MCF 10A (cell line): ENCODE measurements at regions not wholly inside any gene's neighbourhood (a gene's known extent, or its start where the extent isn't known, plus 50 kb on each side); places are given as distances from the start of the nearest gene placed in this dataset.

ENCODE experiments used
- BruUV-seq: library from RNA; stranded (reverse); fragments of 400-500 nt; replicated peaks from 2 replicates; lab custom pipeline; 2021; lab: Mats Ljungman, UMichigan
- CTCF ChIA-PET: fragments of 300-600 bp; sonication (Branson Sonifier 250); formaldehyde crosslinking; extraction: SDS; loops from one replicate; lab custom pipeline; 2021; ENCODE audit warnings: antibody characterized with exemption, inconsistent platforms; lab: Yijun Ruan, JAX
- POLR2A ChIA-PET: fragments of 300-600, 350-650 bp; sonication (Branson Sonifier 250); formaldehyde crosslinking; extraction: SDS; loops from one replicate; lab custom pipeline; 2020; ENCODE audit warnings: antibody characterized with exemption, inconsistent platforms; lab: Yijun Ruan, JAX
- DNase-seq: peaks from one replicate; pipeline ENCODE4 v3.0.0-alpha.2; 2018; ENCODE audit not compliant: unreplicated experiment
- H3K27ac Mint-ChIP-seq: one replicate; pipeline ENCODE4 v1.8.0; 2022; ENCODE audit warnings: mild to moderate bottlenecking, low read depth, mixed read lengths; ENCODE audit not compliant: unreplicated experiment
- H3K27me3 Mint-ChIP-seq: one replicate; pipeline ENCODE4 v1.8.0; 2022; ENCODE audit warnings: mixed read lengths; ENCODE audit not compliant: insufficient read depth, unreplicated experiment
- H3K36me3 Mint-ChIP-seq: one replicate; pipeline ENCODE4 v1.8.0; 2022; ENCODE audit warnings: mild to moderate bottlenecking, moderate library complexity, mixed read lengths; ENCODE audit not compliant: insufficient read depth, unreplicated experiment
- H3K4me1 Mint-ChIP-seq: one replicate; pipeline ENCODE4 v1.8.0; 2022; ENCODE audit warnings: mixed read lengths; ENCODE audit not compliant: insufficient read depth, unreplicated experiment
- H3K4me3 Mint-ChIP-seq: one replicate; pipeline ENCODE4 v1.8.0; 2022; ENCODE audit warnings: mild to moderate bottlenecking, moderate library complexity, mixed read lengths; ENCODE audit not compliant: unreplicated experiment
- H3K9me3 Mint-ChIP-seq: one replicate; pipeline ENCODE4 v1.8.0; 2022; ENCODE audit warnings: mixed read lengths; ENCODE audit not compliant: unreplicated experiment
- intact Hi-C: fragments of 100-400 bp; cut with micrococcal nuclease; formaldehyde crosslinking; loops from 2 replicates; pipeline ENCODE4 v1.14.1; 2022
- TF ChIP-seq, protein P1 (sequence below): fragments of 200-600 bp; IDR thresholded peaks from one replicate; pipeline ENCODE4 v1.8.0; 2022; ENCODE audit warnings: antibody characterized with exemption, mild to moderate bottlenecking; ENCODE audit not compliant: unreplicated experiment

DNA sequence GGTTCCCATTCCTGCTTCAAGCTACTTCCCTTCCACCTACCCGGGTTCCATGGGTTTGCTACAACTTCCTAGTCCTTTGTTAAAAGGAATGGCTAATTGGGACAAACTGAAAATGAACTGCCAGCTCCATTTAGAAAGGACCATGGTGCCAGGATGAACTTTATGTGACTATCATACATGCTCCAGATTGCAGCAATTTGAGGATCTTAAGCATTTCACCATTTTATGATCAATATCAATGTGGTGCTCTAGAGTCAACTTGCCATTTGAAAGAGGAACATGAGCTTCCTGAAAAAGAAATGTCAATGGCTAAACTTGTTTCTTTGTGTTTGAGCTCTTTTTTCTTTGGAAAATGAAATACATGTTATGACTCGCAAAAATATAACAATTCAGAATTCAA, 92.7 kb upstream of the IL15 start:
- H3K4me1 Mint-ChIP-seq: no peaks in the 10 kb centered on the region
- DNase-seq: no peak
- H3K36me3 Mint-ChIP-seq: no peaks in the 10 kb centered on the region
- ChIA-PET CTCF (interaction anchor here (0.7 to 1.1 kb wide), 3 partner anchors 53 to 237 kb away, joined by 3 read pairs; no protein-coding TSS in a partner anchor), POLR2A (no interaction called here)
- H3K27me3 Mint-ChIP-seq: no peaks in the 10 kb centered on the region
- H3K27ac Mint-ChIP-seq: no peak overlapping the region
- TF ChIP-seq, protein P1, sequence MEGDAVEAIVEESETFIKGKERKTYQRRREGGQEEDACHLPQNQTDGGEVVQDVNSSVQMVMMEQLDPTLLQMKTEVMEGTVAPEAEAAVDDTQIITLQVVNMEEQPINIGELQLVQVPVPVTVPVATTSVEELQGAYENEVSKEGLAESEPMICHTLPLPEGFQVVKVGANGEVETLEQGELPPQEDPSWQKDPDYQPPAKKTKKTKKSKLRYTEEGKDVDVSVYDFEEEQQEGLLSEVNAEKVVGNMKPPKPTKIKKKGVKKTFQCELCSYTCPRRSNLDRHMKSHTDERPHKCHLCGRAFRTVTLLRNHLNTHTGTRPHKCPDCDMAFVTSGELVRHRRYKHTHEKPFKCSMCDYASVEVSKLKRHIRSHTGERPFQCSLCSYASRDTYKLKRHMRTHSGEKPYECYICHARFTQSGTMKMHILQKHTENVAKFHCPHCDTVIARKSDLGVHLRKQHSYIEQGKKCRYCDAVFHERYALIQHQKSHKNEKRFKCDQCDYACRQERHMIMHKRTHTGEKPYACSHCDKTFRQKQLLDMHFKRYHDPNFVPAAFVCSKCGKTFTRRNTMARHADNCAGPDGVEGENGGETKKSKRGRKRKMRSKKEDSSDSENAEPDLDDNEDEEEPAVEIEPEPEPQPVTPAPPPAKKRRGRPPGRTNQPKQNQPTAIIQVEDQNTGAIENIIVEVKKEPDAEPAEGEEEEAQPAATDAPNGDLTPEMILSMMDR: no peak
- intact Hi-C loops: no loop called here
- BruUV-seq: no TSS peak
- no peak overlapping the region for H3K4me3 Mint-ChIP-seq
- no peaks in the 10 kb centered on the region for H3K9me3 Mint-ChIP-seq

DNA sequence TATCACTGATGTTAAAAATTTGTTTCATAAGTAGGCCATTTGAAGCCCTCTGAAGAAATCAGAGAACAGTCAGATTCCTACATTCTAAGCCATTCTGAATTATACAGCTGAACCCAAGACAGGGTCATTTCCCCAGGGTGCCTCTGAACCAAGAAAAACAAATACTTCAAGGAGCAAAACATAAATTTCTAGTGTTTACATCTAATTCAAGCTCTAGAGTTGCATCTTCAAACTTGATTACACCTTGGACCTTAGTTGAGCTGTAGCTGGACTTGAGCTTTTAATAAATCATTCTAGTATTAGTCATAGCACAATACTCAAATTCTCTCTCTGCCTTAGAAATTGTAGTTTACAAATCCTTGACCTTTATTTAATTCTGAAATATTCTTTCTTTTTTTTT, 87.6 kb upstream of the IL15 start:
- no peak for DNase-seq
- H3K27ac Mint-ChIP-seq: no peak overlapping the region
- ChIA-PET POLR2A (interaction anchor here (0.7 kb wide), 1 partner anchor 303 kb away, joined by 3 read pairs; no protein-coding TSS in a partner anchor), CTCF (interaction anchor here (0.6 to 0.7 kb wide), 3 partner anchors 11 to 796 kb away, joined by 3 to 5 read pairs (median 3); no protein-coding TSS in a partner anchor)
- H3K4me3 Mint-ChIP-seq: no peak overlapping the region
- intact Hi-C loops: no loop called here
- no peaks in the 10 kb centered on the region for H3K36me3 Mint-ChIP-seq
- no peaks in the 10 kb centered on the region for H3K4me1 Mint-ChIP-seq
- H3K27me3 Mint-ChIP-seq: no peaks in the 10 kb centered on the region
- TF ChIP-seq, protein P1: no peak
- peaks cover 18% of the 10 kb centered on the region for H3K9me3 Mint-ChIP-seq
- no TSS peak for BruUV-seq

DNA sequence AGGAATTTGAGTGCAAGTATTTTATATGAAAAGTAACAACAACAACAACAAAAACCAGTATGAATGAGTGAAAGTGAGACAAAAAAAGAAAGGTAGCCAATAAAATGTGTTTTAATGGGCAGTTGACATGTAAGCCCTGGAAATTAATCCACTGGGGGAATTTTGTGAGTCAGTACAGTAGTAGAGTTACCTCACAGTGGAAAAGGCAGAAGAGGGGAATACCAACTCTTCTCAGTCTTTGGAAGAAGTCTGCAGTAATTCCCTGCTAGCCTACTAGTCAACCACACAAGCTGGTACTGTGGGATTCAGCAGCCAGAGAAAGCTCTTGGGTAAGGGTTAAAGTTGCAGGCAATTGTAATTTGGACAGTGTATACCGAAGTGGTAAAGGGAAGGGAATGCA, 76.3 kb upstream of the IL15 start:
- Mint-ChIP-seq H3K4me3 (no peak overlapping the region), H3K27ac (no peak overlapping the region), H3K9me3 (no peaks in the 10 kb centered on the region), H3K4me1 (peaks cover 6% of the 10 kb centered on the region), H3K27me3 (no peaks in the 10 kb centered on the region), H3K36me3 (no peaks in the 10 kb centered on the region)
- TF ChIP-seq, protein P1: no peak
- intact Hi-C loops: no loop called here
- no peak for DNase-seq
- CTCF ChIA-PET: interaction anchor here (0.5 to 1.3 kb wide), 2 partner anchors 11 to 15 kb away, joined by 3 to 6 read pairs; no protein-coding TSS in a partner anchor
- no TSS peak for BruUV-seq
- POLR2A ChIA-PET: interaction anchor here (0.7 to 0.9 kb wide), 2 partner anchors 17 to 46 kb away, joined by 3 to 5 read pairs; no protein-coding TSS in a partner anchor

DNA sequence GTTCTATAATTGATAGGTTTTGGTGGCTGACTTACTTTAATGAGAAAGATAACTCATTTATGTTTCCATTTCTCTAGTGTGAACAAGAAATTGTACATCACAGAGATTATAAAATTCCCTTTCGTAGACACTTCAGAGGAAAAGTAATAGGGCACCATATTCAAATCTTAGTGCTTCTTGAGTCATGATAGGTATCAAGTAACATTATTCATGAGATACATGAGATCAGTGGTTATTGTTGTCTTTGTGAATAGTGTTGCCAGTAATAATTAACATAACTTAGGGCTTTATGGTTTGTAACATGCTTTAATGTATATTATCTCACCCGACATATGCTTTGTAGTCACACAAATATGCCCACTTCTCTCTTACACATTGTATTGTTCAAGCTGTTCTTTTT, 73.7 kb upstream of the IL15 start:
- intact Hi-C loops: no loop called here
- POLR2A ChIA-PET: no interaction called here
- Mint-ChIP-seq H3K4me3 (no peak overlapping the region), H3K27ac (no peak overlapping the region), H3K36me3 (no peaks in the 10 kb centered on the region), H3K4me1 (peaks cover 6% of the 10 kb centered on the region), H3K27me3 (no peaks in the 10 kb centered on the region), H3K9me3 (no peaks in the 10 kb centered on the region)
- TF ChIP-seq, protein P1: no peak
- CTCF ChIA-PET: no interaction called here
- no peak for DNase-seq
- BruUV-seq: no TSS peak
